Loucy (cell line): ENCODE measurements at regions not wholly inside any gene's neighbourhood (a gene's known extent, or its start where the extent isn't known, plus 50 kb on each side); places are given as distances from the start of the nearest gene placed in this dataset.

Experiments used
- H2AFZ ChIP-seq: fragments of 200-600 bp; sonication (generic); 2 replicates; pipeline ENCODE4 v1.6.0; 2016; ENCODE audit warnings: antibody characterized with exemption, mild to moderate bottlenecking, low read length, moderate library complexity
- H3F3A ChIP-seq: fragments of 200-600 bp; 2 replicates; pipeline ENCODE4 v1.6.0; 2016; ENCODE audit warnings: antibody characterized with exemption, low read depth, mild to moderate bottlenecking
- H3K27me3 ChIP-seq: fragments of 200-600 bp; sonication (generic); 2 replicates; pipeline ENCODE4 v1.6.1; 2014; ENCODE audit warnings: low read length, mild to moderate bottlenecking; ENCODE audit not compliant: insufficient read depth, poor library complexity, severe bottlenecking
- H3K36me3 ChIP-seq: fragments of 200-600 bp; sonication (generic); 2 replicates; pipeline ENCODE4 v1.6.1; 2016; ENCODE audit warnings: low read length; ENCODE audit not compliant: insufficient read depth
- H3K4me1 ChIP-seq: fragments of 200-600 bp; sonication (generic); 2 replicates; pipeline ENCODE4 v1.5.1; 2014; ENCODE audit warnings: low read length, mild to moderate bottlenecking; ENCODE audit not compliant: insufficient read depth, poor library complexity, severe bottlenecking
- H3K4me2 ChIP-seq: fragments of 200-600 bp; sonication (generic); 2 replicates; pipeline ENCODE4 v1.6.0; 2014; ENCODE audit warnings: antibody characterized with exemption, low read length, low read depth, mild to moderate bottlenecking; ENCODE audit not compliant: poor library complexity, severe bottlenecking
- H3K4me3 ChIP-seq: fragments of 200-600 bp; sonication (generic); 2 replicates; pipeline ENCODE4 v1.5.1; 2014; ENCODE audit warnings: low read length, mild to moderate bottlenecking, mixed read lengths; ENCODE audit not compliant: poor library complexity, severe bottlenecking
- H3K79me2 ChIP-seq: fragments of 200-600 bp; sonication (generic); 2 replicates; pipeline ENCODE4 v1.6.1; 2014; ENCODE audit warnings: low read length; ENCODE audit not compliant: insufficient read depth
- H3K9ac ChIP-seq: fragments of 200-600 bp; sonication (generic); 2 replicates; pipeline ENCODE4 v1.6.0; 2014; ENCODE audit warnings: mild to moderate bottlenecking, low read depth, low read length, moderate library complexity; ENCODE audit not compliant: poor library complexity, severe bottlenecking
- H3K9me2 ChIP-seq: fragments of 200-600 bp; sonication (generic); replicated peaks from 2 replicates; pipeline ENCODE4 v1.6.1; 2016; ENCODE audit warnings: low read depth, low read length, mixed read lengths
- H3K9me3 ChIP-seq: fragments of 200-600 bp; sonication (generic); 2 replicates; pipeline ENCODE4 v1.6.1; 2014; ENCODE audit warnings: mild to moderate bottlenecking, antibody characterized with exemption, low read length, low read depth; ENCODE audit not compliant: insufficient read depth
- H4K20me1 ChIP-seq: fragments of 200-600 bp; sonication (generic); 2 replicates; pipeline ENCODE4 v1.6.0; 2014; ENCODE audit warnings: antibody characterized with exemption, low read length, mild to moderate bottlenecking; ENCODE audit not compliant: insufficient read depth, poor library complexity, severe bottlenecking
- CTCF ChIP-seq: fragments of 200-600 bp; sonication (generic); conservative IDR thresholded peaks from 2 replicates; pipeline ENCODE4 v1.5.1; 2014; ENCODE audit warnings: mild to moderate bottlenecking, antibody characterized with exemption, low read length
- EZH2phosphoT487 ChIP-seq: fragments of 200-600 bp; IDR thresholded peaks from 2 replicates; pipeline ENCODE4 v1.6.1; 2018; ENCODE audit warnings: antibody characterized with exemption, mild to moderate bottlenecking, moderate library complexity, borderline replicate concordance

- Histone ChIP-seq H3K9me3 (no peaks in the 10 kb centered on the region), H3K36me3 (no peaks in the 10 kb centered on the region), H3K4me3 (no peak overlapping the region), H3K9me2 (no peaks in the 10 kb centered on the region), H3K4me2 (no peak overlapping the region), H2AFZ (no peak overlapping the region), H3K27me3 (no peaks in the 10 kb centered on the region), H3K79me2 (no peaks in the 10 kb centered on the region), H3K4me1 (peaks cover 5% of the 10 kb centered on the region), H3K9ac (no peak overlapping the region), H4K20me1 (no peaks in the 10 kb centered on the region), H3F3A (no peaks in the 10 kb centered on the region)
- TF ChIP-seq EZH2phosphoT487: no peak
- no peak for TF ChIP-seq CTCF
Measured at GRCh38 chr1:185663771-185664296, 70.4 kb upstream of the HMCN1 start.

DNA sequence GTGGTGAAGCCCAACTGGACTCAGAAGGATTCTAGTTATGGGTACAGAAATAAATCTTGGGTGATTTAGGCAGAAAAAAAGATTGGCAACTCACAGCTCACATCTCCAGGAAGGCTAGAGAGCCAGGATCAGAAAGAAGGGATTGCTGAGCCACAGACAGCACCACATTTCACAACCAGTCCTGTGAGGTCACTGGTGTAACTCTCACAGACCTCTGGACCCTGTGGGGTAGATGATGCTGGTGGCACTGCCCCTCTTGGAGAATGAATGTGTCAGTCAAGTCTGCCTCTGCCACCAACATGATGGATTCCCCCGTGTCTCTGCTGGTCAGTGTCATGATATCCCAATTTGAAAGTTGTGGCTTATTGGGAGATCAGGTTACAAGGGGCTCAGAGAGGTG is 70.9 kb upstream of the HMCN1 start:
- no peaks in the 10 kb centered on the region for H3K27me3 ChIP-seq

DNA sequence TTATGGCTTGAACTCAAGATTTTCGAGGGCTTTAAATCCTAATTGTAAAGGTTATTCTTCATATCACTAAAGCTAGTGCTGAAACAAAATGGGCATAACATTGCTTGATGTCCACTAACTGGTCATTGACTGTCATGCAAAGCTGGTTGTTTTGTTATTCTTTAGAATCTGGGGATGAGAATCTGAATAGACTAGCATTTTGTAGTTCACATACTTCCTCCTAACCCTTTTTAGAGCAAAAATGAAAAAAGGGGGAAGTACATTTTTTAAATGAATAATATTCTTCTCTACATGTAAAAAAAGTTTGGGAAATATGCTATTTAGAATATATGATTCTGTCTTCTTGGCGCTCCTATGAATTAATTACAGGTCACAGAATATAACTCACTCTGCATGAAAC is 72.2 kb upstream of the HMCN1 start:
- no peaks in the 10 kb centered on the region for H3K36me3 ChIP-seq
- H3K4me1 ChIP-seq: peaks cover 5% of the 10 kb centered on the region
- no peaks in the 10 kb centered on the region for H3K9me2 ChIP-seq
- H3K27me3 ChIP-seq: no peaks in the 10 kb centered on the region
- H3K4me2 ChIP-seq: no peak overlapping the region
- no peaks in the 10 kb centered on the region for H4K20me1 ChIP-seq
- H2AFZ ChIP-seq: no peak overlapping the region
- H3K9me3 ChIP-seq: no peaks in the 10 kb centered on the region
- TF ChIP-seq CTCF (no peak), EZH2phosphoT487 (no peak)
- no peaks in the 10 kb centered on the region for H3K79me2 ChIP-seq
- no peak overlapping the region for H3K4me3 ChIP-seq
- no peak overlapping the region for H3K9ac ChIP-seq
- H3F3A ChIP-seq: no peaks in the 10 kb centered on the region

More for the DNA sequence above, 70.9 kb upstream of the HMCN1 start:
- H3K9ac ChIP-seq: no peak overlapping the region
- H3K9me3 ChIP-seq: no peaks in the 10 kb centered on the region
- H4K20me1 ChIP-seq: no peaks in the 10 kb centered on the region
- no peak overlapping the region for H2AFZ ChIP-seq
- no peaks in the 10 kb centered on the region for H3K9me2 ChIP-seq
- H3K36me3 ChIP-seq: no peaks in the 10 kb centered on the region
- no peak overlapping the region for H3K4me2 ChIP-seq
- no peaks in the 10 kb centered on the region for H3F3A ChIP-seq
- H3K79me2 ChIP-seq: no peaks in the 10 kb centered on the region
- H3K4me1 ChIP-seq: peaks cover 5% of the 10 kb centered on the region
- H3K4me3 ChIP-seq: no peak overlapping the region
- TF ChIP-seq CTCF (no peak), EZH2phosphoT487 (no peak)
